WTC11 (cell line): ENCODE measurements at regions not wholly inside any gene's neighbourhood (a gene's known extent, or its start where the extent isn't known, plus 50 kb on each side); places are given as distances from the start of the nearest gene placed in this dataset.

Experiments
- ATAC-seq: fragments of 200-7000 bp; cut with Tn5 transposase; 2 replicates; pipeline ENCODE4 v1.10.0; 2021; ENCODE audit warnings: mild to moderate bottlenecking, moderate library complexity
- CTCF ChIA-PET: fragments of 300-600 bp; sonication (Branson Sonifier 250); formaldehyde crosslinking; loops from one replicate; lab custom pipeline; 2021; ENCODE audit warnings: antibody characterized with exemption; lab: Charles Lee
- POLR2A ChIA-PET: fragments of 350-600 bp; sonication (Branson Sonifier 250); formaldehyde crosslinking; loops from one replicate; lab custom pipeline; 2021; ENCODE audit warnings: antibody characterized with exemption; lab: Charles Lee
- DNase-seq: peaks from one replicate; pipeline ENCODE4 v3.0.0; 2021; ENCODE audit warnings: low spot score
- H3K27ac Mint-ChIP-seq: 2 replicates; pipeline ENCODE4 v1.8.0; 2021; ENCODE audit warnings: mixed read lengths
- H3K27me3 Mint-ChIP-seq: 2 replicates; pipeline ENCODE4 v1.8.0; 2021; ENCODE audit warnings: low read depth, mild to moderate bottlenecking, moderate library complexity, mixed read lengths
- H3K36me3 Mint-ChIP-seq: 2 replicates; pipeline ENCODE4 v1.8.0; 2021; ENCODE audit warnings: mixed read lengths
- H3K4me1 Mint-ChIP-seq: 2 replicates; pipeline ENCODE4 v1.8.0; 2022; ENCODE audit warnings: mixed read lengths
- H3K4me3 Mint-ChIP-seq: 2 replicates; pipeline ENCODE4 v1.8.0; 2021; ENCODE audit warnings: mild to moderate bottlenecking, moderate library complexity, mixed read lengths
- H3K9me3 Mint-ChIP-seq: 2 replicates; pipeline ENCODE4 v1.8.0; 2021; ENCODE audit warnings: mixed read lengths
- ARID4B ChIP-seq: sonication (generic); formaldehyde crosslinking; IDR thresholded peaks from 2 replicates; pipeline ENCODE4 v1.8.0; 2023; ENCODE audit warnings: missing genetic modification reagents, mild to moderate bottlenecking, borderline replicate concordance
- E2F4 ChIP-seq: sonication (generic); formaldehyde crosslinking; IDR thresholded peaks from 2 replicates; pipeline ENCODE4 v1.8.1; 2022; ENCODE audit warnings: low read depth, mild to moderate bottlenecking, moderate library complexity, missing genetic modification reagents, borderline replicate concordance
- E2F5 ChIP-seq: sonication (generic); formaldehyde crosslinking; IDR thresholded peaks from 2 replicates; pipeline ENCODE4 v1.8.1; 2022; ENCODE audit warnings: mild to moderate bottlenecking, moderate library complexity, missing genetic modification reagents
- EMX1 ChIP-seq: fragments of 250-450 bp; sonication (Bioruptor Pico); IDR thresholded peaks from 2 replicates; pipeline ENCODE4 v1.8.0; 2021; ENCODE audit warnings: mild to moderate bottlenecking
- HMGA2 ChIP-seq: fragments of 250-450 bp; sonication (Bioruptor Pico); IDR thresholded peaks from 2 replicates; pipeline ENCODE4 v1.4.0; 2021; ENCODE audit warnings: mild to moderate bottlenecking, moderate library complexity
- JAZF1 ChIP-seq: fragments of 250-450 bp; sonication (Bioruptor Pico); IDR thresholded peaks from 2 replicates; pipeline ENCODE4 v1.9.0; 2021; ENCODE audit warnings: moderate library complexity, mild to moderate bottlenecking, inconsistent platforms
- JUN ChIP-seq: sonication (generic); formaldehyde crosslinking; IDR thresholded peaks from 2 replicates; pipeline ENCODE4 v1.8.0; 2023; ENCODE audit warnings: mild to moderate bottlenecking, missing genetic modification reagents
- MAX ChIP-seq: sonication (generic); formaldehyde crosslinking; IDR thresholded peaks from 2 replicates; pipeline ENCODE4 v1.8.0; 2022; ENCODE audit warnings: mild to moderate bottlenecking, missing genetic modification reagents
- MLX ChIP-seq: sonication (generic); formaldehyde crosslinking; IDR thresholded peaks from 2 replicates; pipeline ENCODE4 v1.8.1; 2023; ENCODE audit warnings: mild to moderate bottlenecking, missing genetic modification reagents, moderate library complexity
- MYBL2 ChIP-seq: sonication (generic); formaldehyde crosslinking; IDR thresholded peaks from 2 replicates; pipeline ENCODE4 v1.8.1; 2023; ENCODE audit warnings: mild to moderate bottlenecking, moderate library complexity, missing genetic modification reagents
- NR1H2 ChIP-seq: sonication (generic); formaldehyde crosslinking; IDR thresholded peaks from 2 replicates; pipeline ENCODE4 v1.9.0; 2021; ENCODE audit warnings: mild to moderate bottlenecking, moderate library complexity, missing genetic modification reagents
- NR2C2 ChIP-seq: sonication (generic); formaldehyde crosslinking; IDR thresholded peaks from 2 replicates; pipeline ENCODE4 v1.8.0; 2022; ENCODE audit warnings: mild to moderate bottlenecking, missing genetic modification reagents
- PRRX2 ChIP-seq: fragments of 250-450 bp; sonication (Bioruptor Pico); IDR thresholded peaks from 2 replicates; pipeline ENCODE4 v1.8.0; 2021; ENCODE audit warnings: mild to moderate bottlenecking
- TEAD4 ChIP-seq: sonication (generic); formaldehyde crosslinking; IDR thresholded peaks from 2 replicates; pipeline ENCODE4 v1.8.0; 2022; ENCODE audit warnings: mild to moderate bottlenecking, missing genetic modification reagents
- TP53 ChIP-seq: sonication (generic); formaldehyde crosslinking; IDR thresholded peaks from 2 replicates; pipeline ENCODE4 v1.8.1; 2023; ENCODE audit warnings: mild to moderate bottlenecking, missing genetic modification reagents
- USF2 ChIP-seq: sonication (generic); formaldehyde crosslinking; IDR thresholded peaks from 2 replicates; pipeline ENCODE4 v1.8.1; 2023; ENCODE audit warnings: mild to moderate bottlenecking, missing genetic modification reagents, moderate library complexity
- ZNF138 ChIP-seq: sonication (generic); formaldehyde crosslinking; conservative IDR thresholded peaks from 2 replicates; pipeline ENCODE4 v1.8.1; 2022; ENCODE audit warnings: mild to moderate bottlenecking, moderate library complexity, missing genetic modification reagents
- ZNF423 ChIP-seq: fragments of 250-450 bp; sonication (Bioruptor Pico); IDR thresholded peaks from 2 replicates; pipeline ENCODE4 v2.1.2; 2022; ENCODE audit warnings: mild to moderate bottlenecking, moderate library complexity
- ZNF425 ChIP-seq: fragments of 250-450 bp; sonication (Bioruptor Pico); conservative IDR thresholded peaks from 2 replicates; pipeline ENCODE4 v1.9.0; 2021; ENCODE audit warnings: mild to moderate bottlenecking
- ZNF532 ChIP-seq: fragments of 250-450 bp; sonication (Bioruptor Pico); IDR thresholded peaks from 2 replicates; pipeline ENCODE4 v1.9.0; 2021; ENCODE audit warnings: mild to moderate bottlenecking, borderline replicate concordance

- TF ChIP-seq ARID4B (no peak), NR2C2 (CRISPR knock-in tag) (no peak), NR1H2 (CRISPR knock-in tag) (no peak), HMGA2 (CRISPR knock-in tag) (no peak), E2F4 (CRISPR knock-in tag) (no peak), TEAD4 (CRISPR knock-in tag) (no peak), MYBL2 (CRISPR knock-in tag) (no peak), ZNF425 (no peak), ZNF423 (CRISPR knock-in tag) (no peak), PRRX2 (no peak), E2F5 (CRISPR knock-in tag) (no peak), JAZF1 (CRISPR knock-in tag) (no peak), MLX (CRISPR knock-in tag) (no peak)
Measured at GRCh38 chr3:118808723-118809122, 225.9 kb downstream of the IGSF11 start (continued).

GRCh38 chr3:118809696-118810498 is 224.7 kb downstream of the IGSF11 start:
- no peak overlapping the region for H3K27ac Mint-ChIP-seq
- CTCF ChIA-PET, result interaction anchor here (0.7 kb wide), 1 partner anchor 49 kb away, joined by 4 read pairs; no protein-coding TSS in a partner anchor
- H3K4me3 Mint-ChIP-seq, result no peak overlapping the region
- DNase-seq, result no peak
- no peak for ATAC-seq
- POLR2A ChIA-PET, result no interaction called here
- no peaks in the 10 kb centered on the region for H3K36me3 Mint-ChIP-seq
- no peaks in the 10 kb centered on the region for H3K27me3 Mint-ChIP-seq
- peaks cover 6% of the 10 kb centered on the region for H3K4me1 Mint-ChIP-seq
- peaks cover 10% of the 10 kb centered on the region for H3K9me3 Mint-ChIP-seq
- TF ChIP-seq EMX1 (CRISPR knock-in tag) (no peak), MAX (CRISPR knock-in tag) (no peak), USF2 (CRISPR knock-in tag) (no peak), ZNF138 (CRISPR knock-in tag) (no peak), JUN (CRISPR knock-in tag) (no peak), PRRX2 (no peak), TP53 (CRISPR knock-in tag) (no peak), MLX (CRISPR knock-in tag) (no peak), ZNF532 (CRISPR knock-in tag) (no peak)
